Smooth muscle cell (in vitro differentiated cells): ENCODE measurements at regions not wholly inside any gene's neighbourhood (a gene's known extent, or its start where the extent isn't known, plus 50 kb on each side); places are given as distances from the start of the nearest gene placed in this dataset.

Experiments used
- DNase-seq: peaks from one replicate; lab custom pipeline; 2025; ENCODE audit not compliant: unreplicated experiment; lab: John Stamatoyannopoulos, UW
- H2AFZ ChIP-seq: fragments of 200-600 bp; sonication (generic); 2 replicates; pipeline ENCODE4 v1.6.0; 2016; ENCODE audit warnings: antibody characterized with exemption, low read depth, mild to moderate bottlenecking
- H3F3A ChIP-seq: fragments of 200-600 bp; sonication (generic); 2 replicates; pipeline ENCODE4 v1.6.0; 2017; ENCODE audit warnings: antibody characterized with exemption, low read depth
- H3K27ac ChIP-seq: fragments of 200-600 bp; sonication (generic); 2 replicates; pipeline ENCODE4 v1.5.1; 2016; ENCODE audit warnings: low read depth, mild to moderate bottlenecking
- H3K27me3 ChIP-seq: fragments of 200-600 bp; sonication (generic); 2 replicates; pipeline ENCODE4 v1.6.1; 2016; ENCODE audit warnings: low read depth, mild to moderate bottlenecking
- H3K36me3 ChIP-seq: fragments of 200-600 bp; sonication (generic); 2 replicates; pipeline ENCODE4 v1.5.1; 2016; ENCODE audit warnings: low read depth
- H3K4me1 ChIP-seq: fragments of 200-600 bp; sonication (generic); 2 replicates; pipeline ENCODE4 v1.5.1; 2016; ENCODE audit warnings: low read depth
- H3K4me2 ChIP-seq: fragments of 200-600 bp; sonication (generic); 2 replicates; pipeline ENCODE4 v1.6.0; 2016; ENCODE audit warnings: mild to moderate bottlenecking
- H3K4me3 ChIP-seq: fragments of 200-600 bp; sonication (generic); 2 replicates; pipeline ENCODE4 v1.5.1; 2016; ENCODE audit warnings: mild to moderate bottlenecking
- H3K79me2 ChIP-seq: fragments of 200-600 bp; sonication (generic); 2 replicates; pipeline ENCODE4 v1.6.0; 2016; ENCODE audit warnings: low read depth, mild to moderate bottlenecking
- H3K9ac ChIP-seq: fragments of 200-600 bp; sonication (generic); 2 replicates; pipeline ENCODE4 v1.6.0; 2016; ENCODE audit warnings: low read depth
- H3K9me3 ChIP-seq: fragments of 200-600 bp; sonication (generic); replicated peaks from 2 replicates; pipeline ENCODE4 v1.5.1; 2016; ENCODE audit warnings: low read depth
- H4K20me1 ChIP-seq: fragments of 200-600 bp; sonication (generic); 2 replicates; pipeline ENCODE4 v1.6.0; 2016; ENCODE audit warnings: low read depth
- WGBS: methylation state at CpG from one replicate; pipeline ENCODE4 v1.1.7; 2016; ENCODE audit warnings: low lambda C conversion rate; 5-methylcytosine and 5-hydroxymethylcytosine counted together
- TF ChIP-seq, protein P1 (sequence below): fragments of 200-600 bp; sonication (generic); IDR thresholded peaks from 2 replicates; pipeline ENCODE4 v1.5.1; 2017; ENCODE audit warnings: borderline replicate concordance, mild to moderate bottlenecking, antibody characterized with exemption; ENCODE audit not compliant: insufficient read depth, poor library complexity, severe bottlenecking

DNA sequence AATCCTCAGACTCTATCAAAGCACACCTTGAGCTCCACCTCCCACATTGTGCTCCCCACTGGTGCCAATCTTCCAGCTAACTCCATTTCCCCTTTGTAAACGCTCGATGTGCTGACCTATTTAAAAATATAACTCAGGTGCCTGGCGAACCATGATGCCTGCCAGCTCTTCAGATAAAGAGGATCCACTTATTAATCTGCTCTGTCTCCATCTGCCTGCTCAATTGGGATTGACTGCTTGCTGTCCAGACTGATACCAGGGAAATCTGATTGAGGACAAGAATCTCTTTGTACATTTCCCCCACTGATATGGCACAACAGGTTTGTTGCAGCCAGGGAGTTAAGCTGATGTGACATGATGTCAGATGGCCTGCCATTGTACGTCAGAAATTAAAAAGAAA, 2036.5 kb upstream of the CELF4 start:
- no peak for DNase-seq
- no peaks in the 10 kb centered on the region for H3K36me3 ChIP-seq
- TF ChIP-seq, protein P1, sequence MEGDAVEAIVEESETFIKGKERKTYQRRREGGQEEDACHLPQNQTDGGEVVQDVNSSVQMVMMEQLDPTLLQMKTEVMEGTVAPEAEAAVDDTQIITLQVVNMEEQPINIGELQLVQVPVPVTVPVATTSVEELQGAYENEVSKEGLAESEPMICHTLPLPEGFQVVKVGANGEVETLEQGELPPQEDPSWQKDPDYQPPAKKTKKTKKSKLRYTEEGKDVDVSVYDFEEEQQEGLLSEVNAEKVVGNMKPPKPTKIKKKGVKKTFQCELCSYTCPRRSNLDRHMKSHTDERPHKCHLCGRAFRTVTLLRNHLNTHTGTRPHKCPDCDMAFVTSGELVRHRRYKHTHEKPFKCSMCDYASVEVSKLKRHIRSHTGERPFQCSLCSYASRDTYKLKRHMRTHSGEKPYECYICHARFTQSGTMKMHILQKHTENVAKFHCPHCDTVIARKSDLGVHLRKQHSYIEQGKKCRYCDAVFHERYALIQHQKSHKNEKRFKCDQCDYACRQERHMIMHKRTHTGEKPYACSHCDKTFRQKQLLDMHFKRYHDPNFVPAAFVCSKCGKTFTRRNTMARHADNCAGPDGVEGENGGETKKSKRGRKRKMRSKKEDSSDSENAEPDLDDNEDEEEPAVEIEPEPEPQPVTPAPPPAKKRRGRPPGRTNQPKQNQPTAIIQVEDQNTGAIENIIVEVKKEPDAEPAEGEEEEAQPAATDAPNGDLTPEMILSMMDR: no peak
- H3K79me2 ChIP-seq: no peaks in the 10 kb centered on the region
- no peaks in the 10 kb centered on the region for H3F3A ChIP-seq
- H3K4me3 ChIP-seq: no peak overlapping the region
- H3K9ac ChIP-seq: no peak overlapping the region
- H2AFZ ChIP-seq: no peak overlapping the region
- H4K20me1 ChIP-seq: no peaks in the 10 kb centered on the region
- H3K4me2 ChIP-seq: no peak overlapping the region
- no peak overlapping the region for H3K27ac ChIP-seq
- H3K27me3 ChIP-seq: no peaks in the 10 kb centered on the region
- WGBS: 94% methylated on average over 4 of the region's 4 CpGs
- peaks cover 9% of the 10 kb centered on the region for H3K4me1 ChIP-seq
- H3K9me3 ChIP-seq: no peaks in the 10 kb centered on the region

DNA sequence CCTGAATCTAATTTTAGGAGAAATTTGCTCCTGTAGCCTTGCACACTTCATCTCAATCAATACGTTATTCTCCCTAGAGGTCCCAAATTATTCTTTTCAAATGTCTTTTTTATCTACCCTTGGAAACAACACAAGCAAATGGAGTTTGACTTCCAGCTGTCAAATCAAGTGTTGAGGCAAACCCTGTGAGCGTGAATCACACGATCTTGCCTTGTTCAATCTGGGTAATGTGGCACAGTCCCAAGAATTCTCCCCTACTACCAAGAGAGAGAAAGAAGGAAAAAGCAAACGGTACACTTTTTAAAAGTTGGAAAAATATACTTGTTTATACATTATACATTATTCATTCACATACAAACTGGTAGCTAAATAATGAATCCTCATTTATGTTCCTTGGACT, 2035.3 kb upstream of the CELF4 start:
- H3K4me2 ChIP-seq: no peak overlapping the region
- no peak overlapping the region for H3K9ac ChIP-seq
- no peak overlapping the region for H3K27ac ChIP-seq
- no peak overlapping the region for H2AFZ ChIP-seq
- 86% methylated on average over 4 of the region's 4 CpGs for WGBS
- no peaks in the 10 kb centered on the region for H4K20me1 ChIP-seq
- H3K36me3 ChIP-seq: no peaks in the 10 kb centered on the region
- no peaks in the 10 kb centered on the region for H3K27me3 ChIP-seq
- H3K4me1 ChIP-seq: peaks cover 5% of the 10 kb centered on the region
- TF ChIP-seq, protein P1: no peak
- no peaks in the 10 kb centered on the region for H3F3A ChIP-seq
- no peaks in the 10 kb centered on the region for H3K9me3 ChIP-seq
- no peak overlapping the region for H3K4me3 ChIP-seq
- no peak for DNase-seq
- no peaks in the 10 kb centered on the region for H3K79me2 ChIP-seq

DNA sequence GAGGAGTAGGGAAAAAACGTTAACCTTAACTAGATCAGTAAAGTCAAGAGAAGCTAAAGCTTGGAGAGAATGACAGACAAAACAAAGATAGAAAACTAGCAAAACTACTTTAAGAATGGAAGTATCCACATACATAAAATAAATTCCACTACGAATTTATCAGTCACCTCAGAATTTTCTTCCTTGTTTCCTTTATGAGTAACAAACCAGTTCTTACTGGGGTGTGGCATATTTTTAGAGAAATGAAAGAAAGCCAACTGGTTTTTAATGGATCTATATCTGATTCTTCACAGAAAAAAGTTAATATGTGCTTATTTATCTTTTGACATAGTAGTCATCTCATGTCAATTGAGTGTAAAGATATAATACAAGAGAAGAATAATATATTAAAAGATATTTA, 2033.7 kb upstream of the CELF4 start:
- WGBS: 90% methylated on average over 2 of the region's 2 CpGs
- no peaks in the 10 kb centered on the region for H3K79me2 ChIP-seq
- H3K27ac ChIP-seq: no peak overlapping the region
- H2AFZ ChIP-seq: no peak overlapping the region
- H3K4me3 ChIP-seq: no peak overlapping the region
- H3F3A ChIP-seq: no peaks in the 10 kb centered on the region
- no peaks in the 10 kb centered on the region for H3K36me3 ChIP-seq
- no peak overlapping the region for H3K9ac ChIP-seq
- DNase-seq: no peak
- TF ChIP-seq, protein P1: no peak
- H3K27me3 ChIP-seq: no peaks in the 10 kb centered on the region
- no peak overlapping the region for H3K4me2 ChIP-seq
- H3K9me3 ChIP-seq: no peaks in the 10 kb centered on the region
- no peaks in the 10 kb centered on the region for H4K20me1 ChIP-seq
- H3K4me1 ChIP-seq: no peaks in the 10 kb centered on the region

DNA sequence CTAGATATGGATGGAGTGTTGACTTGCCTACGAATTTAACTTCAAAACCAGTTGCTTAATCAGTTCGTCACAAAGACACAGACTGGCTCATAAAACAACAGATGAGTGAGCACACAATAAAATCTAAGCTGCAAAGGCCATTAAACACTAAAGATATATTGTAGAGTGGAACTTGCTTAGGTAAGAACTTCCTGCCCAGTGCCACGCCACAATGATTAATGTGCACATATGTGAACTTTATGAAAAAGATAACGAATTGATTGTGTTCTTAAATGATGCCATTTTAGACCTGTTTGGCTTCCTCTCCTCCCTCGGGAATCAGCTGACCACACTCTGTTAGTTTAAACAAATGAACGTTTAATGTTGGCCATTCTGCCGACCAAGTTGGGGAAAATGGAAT, 2031.3 kb upstream of the CELF4 start:
- no peaks in the 10 kb centered on the region for H3F3A ChIP-seq
- no peak overlapping the region for H3K9ac ChIP-seq
- no peak overlapping the region for H3K4me3 ChIP-seq
- TF ChIP-seq, protein P1: no peak
- WGBS: 38% methylated on average over 7 of the region's 7 CpGs
- H2AFZ ChIP-seq: no peak overlapping the region
- H3K27me3 ChIP-seq: no peaks in the 10 kb centered on the region
- no peaks in the 10 kb centered on the region for H4K20me1 ChIP-seq
- H3K79me2 ChIP-seq: no peaks in the 10 kb centered on the region
- H3K4me2 ChIP-seq: no peak overlapping the region
- H3K27ac ChIP-seq: no peak overlapping the region
- no peaks in the 10 kb centered on the region for H3K9me3 ChIP-seq
- DNase-seq: no peak
- no peaks in the 10 kb centered on the region for H3K4me1 ChIP-seq
- H3K36me3 ChIP-seq: no peaks in the 10 kb centered on the region
